Loucy (cell line): ENCODE measurements at regions not wholly inside any gene's neighbourhood (a gene's known extent, or its start where the extent isn't known, plus 50 kb on each side); places are given as distances from the start of the nearest gene placed in this dataset.

Experiments used
- EZH2phosphoT487 ChIP-seq: fragments of 200-600 bp; IDR thresholded peaks from 2 replicates; pipeline ENCODE4 v1.6.1; 2018; ENCODE audit warnings: antibody characterized with exemption, mild to moderate bottlenecking, moderate library complexity, borderline replicate concordance
- TF ChIP-seq, protein P1 (sequence below): fragments of 200-600 bp; sonication (generic); conservative IDR thresholded peaks from 2 replicates; pipeline ENCODE4 v1.5.1; 2014; ENCODE audit warnings: mild to moderate bottlenecking, antibody characterized with exemption, low read length

DNA sequence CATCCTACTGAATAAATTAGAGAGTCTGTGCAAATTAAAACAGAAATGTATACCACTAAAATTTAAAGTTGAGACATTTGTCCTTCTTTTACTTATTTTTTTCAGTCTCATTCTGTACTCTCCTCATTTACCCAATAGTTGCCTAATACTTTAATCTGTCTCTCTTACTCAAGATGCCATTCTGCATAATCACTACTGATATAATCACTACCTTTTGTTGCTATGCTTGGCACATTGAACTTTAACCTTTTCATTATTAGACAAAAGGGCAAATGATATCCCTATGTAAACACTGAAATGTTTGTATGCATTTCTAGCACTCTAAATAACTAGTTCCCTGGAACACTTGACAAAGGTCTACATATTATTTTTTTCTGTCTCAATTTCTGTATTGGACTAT is 1108.3 kb upstream of the FLRT2 start:
- TF ChIP-seq, protein P1, sequence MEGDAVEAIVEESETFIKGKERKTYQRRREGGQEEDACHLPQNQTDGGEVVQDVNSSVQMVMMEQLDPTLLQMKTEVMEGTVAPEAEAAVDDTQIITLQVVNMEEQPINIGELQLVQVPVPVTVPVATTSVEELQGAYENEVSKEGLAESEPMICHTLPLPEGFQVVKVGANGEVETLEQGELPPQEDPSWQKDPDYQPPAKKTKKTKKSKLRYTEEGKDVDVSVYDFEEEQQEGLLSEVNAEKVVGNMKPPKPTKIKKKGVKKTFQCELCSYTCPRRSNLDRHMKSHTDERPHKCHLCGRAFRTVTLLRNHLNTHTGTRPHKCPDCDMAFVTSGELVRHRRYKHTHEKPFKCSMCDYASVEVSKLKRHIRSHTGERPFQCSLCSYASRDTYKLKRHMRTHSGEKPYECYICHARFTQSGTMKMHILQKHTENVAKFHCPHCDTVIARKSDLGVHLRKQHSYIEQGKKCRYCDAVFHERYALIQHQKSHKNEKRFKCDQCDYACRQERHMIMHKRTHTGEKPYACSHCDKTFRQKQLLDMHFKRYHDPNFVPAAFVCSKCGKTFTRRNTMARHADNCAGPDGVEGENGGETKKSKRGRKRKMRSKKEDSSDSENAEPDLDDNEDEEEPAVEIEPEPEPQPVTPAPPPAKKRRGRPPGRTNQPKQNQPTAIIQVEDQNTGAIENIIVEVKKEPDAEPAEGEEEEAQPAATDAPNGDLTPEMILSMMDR: no peak
- no peak for TF ChIP-seq EZH2phosphoT487
